Body of pancreas (tissue), 4 donors: ENCODE measurements at regions not wholly inside any gene's neighbourhood (a gene's known extent, or its start where the extent isn't known, plus 50 kb on each side); places are given as distances from the start of the nearest gene placed in this dataset.

Experiments
- CTCF ChIP-seq, 7 experiments: fragments of 450-650 bp in 4 of 7; fragments of 200-600 bp in 3 of 7; sonication (generic) in 3 of 7; IDR thresholded peaks; one replicate each; pipeline ENCODE4 v1.5.1; 2016 to 2019; ENCODE audit warnings: antibody characterized with exemption in 7 of 7
- POLR2A ChIP-seq, 3 donors: fragments of 450-650 bp; IDR thresholded peaks; one replicate each; pipeline ENCODE4 v1.6.1; 2016; ENCODE audit warnings: antibody characterized with exemption in 3 of 3, mild to moderate bottlenecking in 2 of 3

GRCh38 chr10:128540781-128541761, 414.8 kb upstream of the MKI67 start:
- TF ChIP-seq CTCF (IDR thresholded peaks at IDR 0.05) (no peak), POLR2A (IDR thresholded peaks at IDR 0.05) (no peak)
